ENCODE measurements at regions not wholly inside any gene's neighbourhood (a gene's known extent, or its start where the extent isn't known, plus 50 kb on each side); places are given as distances from the start of the nearest gene placed in this dataset.
"Not testable (repeated sequence)": the region's sequence is repeated elsewhere in the genome, so short reads cannot be mapped to it uniquely, and the experiment has no call there.

- no peaks in the 10 kb centered on the region for H3K4me1 ChIP-seq
- H3K27ac ChIP-seq, result no peak overlapping the region
- no peaks in the 10 kb centered on the region for H3K36me3 ChIP-seq
- H3K4me3 ChIP-seq, result no peak overlapping the region
- DNase-seq, result no peak
- H3K9me3 ChIP-seq (replicated peaks), result no peaks in the 10 kb centered on the region
- no peaks in the 10 kb centered on the region for H3K27me3 ChIP-seq
These were observed 163.4 kb downstream of the PDGFRA start for GRCh38 chr4:54392479-54392878.

DNA sequence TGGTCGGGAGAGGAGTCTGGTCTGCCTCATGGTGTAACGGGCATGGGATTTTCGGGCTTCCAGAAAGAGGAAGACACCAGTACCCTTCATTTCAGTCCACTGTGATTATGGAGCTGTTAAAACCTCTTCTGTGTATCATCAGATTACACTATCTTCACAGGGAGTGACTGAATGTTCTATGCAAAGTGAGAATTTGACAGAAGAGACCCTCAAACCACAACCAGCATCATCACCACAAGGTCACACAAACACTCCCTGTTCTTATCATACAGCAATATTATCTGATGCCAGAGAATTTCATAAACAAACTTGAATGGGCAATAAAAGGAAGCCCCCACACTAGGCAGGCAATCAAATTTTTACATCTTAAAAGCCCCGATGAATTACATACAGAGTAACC, 164.2 kb downstream of the PDGFRA start:
- Histone ChIP-seq H3K4me1 (no peaks in the 10 kb centered on the region), H3K4me3 (no peak overlapping the region), H3K27me3 (no peaks in the 10 kb centered on the region), H3K9me3 (replicated peaks) (no peaks in the 10 kb centered on the region), H3K27ac (no peak overlapping the region), H3K36me3 (no peaks in the 10 kb centered on the region)
- DNase-seq, result no peak

GRCh38 chr4:54395013-54395527, 166.0 kb downstream of the PDGFRA start:
- H3K36me3 ChIP-seq, result no peaks in the 10 kb centered on the region
- no peak overlapping the region for H3K4me3 ChIP-seq
- H3K27ac ChIP-seq, result no peak overlapping the region
- DNase-seq, result no peak
- H3K9me3 ChIP-seq (replicated peaks), result no peaks in the 10 kb centered on the region
- H3K27me3 ChIP-seq, result no peaks in the 10 kb centered on the region
- no peaks in the 10 kb centered on the region for H3K4me1 ChIP-seq

GRCh38 chr4:54400188-54400587, 171.1 kb downstream of the PDGFRA start:
- Histone ChIP-seq H3K9me3 (replicated peaks) (no peaks in the 10 kb centered on the region), H3K4me1 (no peaks in the 10 kb centered on the region), H3K27me3 (no peaks in the 10 kb centered on the region), H3K4me3 (no peak overlapping the region), H3K27ac (no peak overlapping the region), H3K36me3 (no peaks in the 10 kb centered on the region)
- DNase-seq, result no peak

- peak in 1 of 2 experiments; percentile 6 for DNase-seq
- H3K36me3 ChIP-seq, result no peaks in the 10 kb centered on the region
These were observed 171.7 kb downstream of the PDGFRA start for GRCh38 chr4:54400802-54401201.

DNA sequence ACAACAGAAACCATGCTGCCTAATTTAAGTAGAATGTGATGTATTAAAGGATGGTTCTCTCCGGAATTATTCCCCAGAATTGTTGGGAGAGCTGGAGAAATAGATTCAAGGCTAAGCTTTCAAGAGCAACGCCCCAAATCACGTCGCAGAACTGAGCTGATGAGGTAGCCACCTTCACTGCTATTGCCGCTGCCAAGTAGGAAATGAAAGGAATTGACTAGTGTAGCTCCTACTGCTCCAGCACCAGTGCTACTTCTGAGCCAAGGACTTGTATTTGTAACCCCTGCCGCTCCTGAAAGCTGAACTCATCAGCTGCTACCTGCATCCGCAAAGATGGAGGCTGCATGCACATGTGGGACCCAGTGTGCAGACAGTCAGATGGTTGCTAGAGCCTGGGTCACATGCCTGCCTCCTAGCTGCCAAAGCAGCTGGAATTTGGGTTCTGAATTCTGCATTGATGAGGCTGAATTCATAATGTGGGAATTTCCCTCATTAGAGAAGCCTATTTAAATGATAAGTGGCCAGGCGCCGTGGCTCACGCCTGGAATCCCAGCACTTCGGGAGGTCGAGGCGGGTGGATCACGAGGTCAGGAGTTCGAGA, 173.9 kb downstream of the PDGFRA start:
- Histone ChIP-seq H3K4me3 (no peak overlapping the region), H3K4me1 (no peaks in the 10 kb centered on the region), H3K27ac (no peak overlapping the region), H3K27me3 (no peaks in the 10 kb centered on the region), H3K36me3 (no peaks in the 10 kb centered on the region), H3K9me3 (replicated peaks) (no peaks in the 10 kb centered on the region)
- no peak for DNase-seq

More at GRCh38 chr4:54400802-54401201, 171.7 kb downstream of the PDGFRA start:
- H3K27ac ChIP-seq, result no peak overlapping the region
- no peaks in the 10 kb centered on the region for H3K4me1 ChIP-seq
- no peaks in the 10 kb centered on the region for H3K27me3 ChIP-seq
- H3K4me3 ChIP-seq, result no peak overlapping the region
- no peaks in the 10 kb centered on the region for H3K9me3 ChIP-seq (replicated peaks)

- H3K36me3 ChIP-seq, result no peaks in the 10 kb centered on the region
- no peak overlapping the region for H3K4me3 ChIP-seq
- H3K9me3 ChIP-seq (replicated peaks), result no peaks in the 10 kb centered on the region
- H3K4me1 ChIP-seq, result no peaks in the 10 kb centered on the region
- no peak overlapping the region for H3K27ac ChIP-seq
- no peaks in the 10 kb centered on the region for H3K27me3 ChIP-seq
- DNase-seq, result no peak
These were observed 174.8 kb downstream of the PDGFRA start for GRCh38 chr4:54403700-54404453.

DNA sequence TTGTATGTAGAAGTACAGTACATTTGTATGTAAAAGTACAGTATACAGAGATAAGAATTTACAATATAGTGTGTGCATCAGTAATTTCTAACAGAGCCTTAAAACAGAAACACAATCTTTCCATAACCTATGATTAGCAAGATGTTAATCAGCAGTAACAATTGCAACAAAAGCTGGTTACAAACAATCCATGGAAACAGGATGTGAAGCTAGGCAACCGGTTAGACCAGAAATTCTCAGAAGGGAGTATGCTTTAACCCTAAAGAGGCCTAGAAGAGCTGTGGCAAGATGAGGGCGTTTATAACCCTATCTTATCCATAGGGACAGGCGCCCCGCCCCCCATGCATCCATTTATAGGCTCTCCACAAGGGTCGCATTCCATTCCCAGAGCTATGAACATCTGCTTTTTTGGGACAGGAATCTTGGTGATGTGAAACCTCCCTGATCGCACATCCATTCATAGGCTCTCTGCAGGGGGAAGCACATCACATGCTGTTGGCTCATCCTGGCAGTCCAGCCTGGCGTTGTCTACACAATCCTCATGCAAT, 180.3 kb downstream of the PDGFRA start:
- H3K36me3 ChIP-seq; H3K27ac ChIP-seq; DNase-seq; H3K4me3 ChIP-seq; H3K4me1 ChIP-seq; H3K9me3 ChIP-seq (replicated peaks); H3K27me3 ChIP-seq: not testable (repeated sequence)

DNA sequence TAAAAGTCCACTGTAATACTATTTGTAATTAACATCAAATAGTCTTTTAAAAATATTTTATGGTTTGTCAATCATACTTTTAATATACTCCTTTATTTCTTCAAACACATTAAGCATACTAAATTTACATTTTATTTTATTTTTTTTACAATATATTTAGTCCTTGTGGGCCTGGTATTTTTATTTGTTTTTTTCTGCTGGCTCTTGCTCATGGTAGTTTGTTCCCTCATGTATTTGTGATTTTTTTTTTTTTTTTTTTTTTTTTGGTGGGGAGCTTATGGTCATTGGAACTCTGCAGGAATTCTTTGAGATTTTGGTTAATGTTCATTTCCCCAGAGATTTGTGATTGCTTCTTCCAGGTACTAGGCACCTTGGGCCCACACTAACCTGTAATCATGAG, 185.5 kb downstream of the PDGFRA start:
- no peak overlapping the region for H3K4me3 ChIP-seq
- H3K27ac ChIP-seq, result no peak overlapping the region
- no peaks in the 10 kb centered on the region for H3K36me3 ChIP-seq
- no peaks in the 10 kb centered on the region for H3K9me3 ChIP-seq (replicated peaks)
- no peaks in the 10 kb centered on the region for H3K27me3 ChIP-seq
- DNase-seq, result no peak
- no peaks in the 10 kb centered on the region for H3K4me1 ChIP-seq

DNA sequence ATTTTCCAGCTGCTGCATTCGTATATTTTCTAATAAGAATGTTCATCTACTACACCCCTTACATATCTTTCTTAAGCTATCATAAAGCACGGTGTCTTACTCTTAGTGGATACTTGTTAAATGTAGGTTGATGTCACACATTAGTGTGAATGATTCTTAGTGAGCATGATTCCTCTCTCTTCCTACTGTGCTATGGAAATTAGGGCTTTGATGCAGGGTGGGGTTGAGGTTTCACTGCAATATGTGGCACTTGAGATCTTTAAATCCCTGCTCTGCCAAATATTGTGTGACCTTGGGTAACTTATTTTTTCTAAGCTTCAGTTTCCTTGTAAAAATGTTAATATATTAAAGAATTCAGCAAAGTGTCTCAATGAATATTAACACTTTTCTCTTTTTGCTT, 188.4 kb downstream of the PDGFRA start:
- H3K4me3 ChIP-seq, result no peak overlapping the region
- DNase-seq, result no peak
- H3K9me3 ChIP-seq (replicated peaks), result no peaks in the 10 kb centered on the region
- H3K36me3 ChIP-seq, result no peaks in the 10 kb centered on the region
- no peaks in the 10 kb centered on the region for H3K4me1 ChIP-seq
- no peaks in the 10 kb centered on the region for H3K27me3 ChIP-seq
- no peak overlapping the region for H3K27ac ChIP-seq

- no peaks in the 10 kb centered on the region for H3K4me1 ChIP-seq
- no peak overlapping the region for H3K4me3 ChIP-seq
- no peak overlapping the region for H3K27ac ChIP-seq
- no peak for DNase-seq
- no peaks in the 10 kb centered on the region for H3K27me3 ChIP-seq
- H3K9me3 ChIP-seq (replicated peaks), result no peaks in the 10 kb centered on the region
- H3K36me3 ChIP-seq, result no peaks in the 10 kb centered on the region
These were observed 189.4 kb downstream of the PDGFRA start for GRCh38 chr4:54418468-54418867.

- DNase-seq, result no peak
- no peak overlapping the region for H3K4me3 ChIP-seq
- H3K36me3 ChIP-seq, result no peaks in the 10 kb centered on the region
- H3K27me3 ChIP-seq, result no peaks in the 10 kb centered on the region
- no peaks in the 10 kb centered on the region for H3K9me3 ChIP-seq (replicated peaks)
- no peaks in the 10 kb centered on the region for H3K4me1 ChIP-seq
- no peak overlapping the region for H3K27ac ChIP-seq
These were observed 194.0 kb downstream of the PDGFRA start for GRCh38 chr4:54423066-54423465.

DNA sequence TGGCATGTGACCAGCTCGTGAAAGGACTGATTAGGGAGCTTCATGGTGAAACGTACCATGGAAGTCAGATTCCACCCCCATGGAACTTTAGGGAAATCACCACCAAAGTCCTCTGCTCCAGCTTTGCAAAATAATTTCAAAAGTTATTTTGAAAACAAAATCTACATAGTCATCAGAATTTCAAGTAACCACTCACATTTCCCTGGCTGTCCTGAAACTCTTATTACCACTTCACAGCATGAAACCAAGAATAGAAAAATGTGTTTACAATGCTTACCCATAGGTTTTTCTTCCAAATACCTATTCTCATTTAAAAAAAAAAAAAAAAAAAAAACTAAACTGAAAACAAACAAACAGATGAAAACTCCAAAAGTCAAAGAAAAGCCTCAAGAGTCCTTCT, 198.7 kb downstream of the PDGFRA start:
- Histone ChIP-seq H3K4me3 (no peak overlapping the region), H3K36me3 (no peaks in the 10 kb centered on the region), H3K9me3 (replicated peaks) (no peaks in the 10 kb centered on the region), H3K4me1 (no peaks in the 10 kb centered on the region), H3K27me3 (no peaks in the 10 kb centered on the region), H3K27ac (no peak overlapping the region)
- DNase-seq, result no peak

DNA sequence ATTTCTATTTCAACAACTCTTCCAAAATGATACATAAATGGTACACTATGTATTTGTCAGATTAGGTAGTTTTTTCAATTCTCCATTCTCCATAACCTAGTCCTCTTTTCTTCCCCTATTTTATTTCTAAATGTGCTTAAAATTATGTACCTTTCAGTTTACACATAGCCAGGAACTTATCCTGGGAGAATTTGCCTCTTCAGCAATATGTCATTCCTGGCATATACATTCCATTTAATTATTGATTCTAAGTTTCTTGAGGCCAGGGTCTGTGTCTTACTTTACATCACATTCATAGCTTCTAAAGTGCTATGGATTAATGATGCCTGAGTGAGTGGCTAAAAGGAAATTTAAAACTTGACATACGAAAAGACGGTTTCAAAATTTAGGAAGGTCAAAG, 199.8 kb downstream of the PDGFRA start:
- no peaks in the 10 kb centered on the region for H3K9me3 ChIP-seq (replicated peaks)
- no peaks in the 10 kb centered on the region for H3K4me1 ChIP-seq
- no peaks in the 10 kb centered on the region for H3K36me3 ChIP-seq
- H3K27me3 ChIP-seq, result no peaks in the 10 kb centered on the region
- H3K4me3 ChIP-seq, result no peak overlapping the region
- no peak for DNase-seq
- no peak overlapping the region for H3K27ac ChIP-seq

DNA sequence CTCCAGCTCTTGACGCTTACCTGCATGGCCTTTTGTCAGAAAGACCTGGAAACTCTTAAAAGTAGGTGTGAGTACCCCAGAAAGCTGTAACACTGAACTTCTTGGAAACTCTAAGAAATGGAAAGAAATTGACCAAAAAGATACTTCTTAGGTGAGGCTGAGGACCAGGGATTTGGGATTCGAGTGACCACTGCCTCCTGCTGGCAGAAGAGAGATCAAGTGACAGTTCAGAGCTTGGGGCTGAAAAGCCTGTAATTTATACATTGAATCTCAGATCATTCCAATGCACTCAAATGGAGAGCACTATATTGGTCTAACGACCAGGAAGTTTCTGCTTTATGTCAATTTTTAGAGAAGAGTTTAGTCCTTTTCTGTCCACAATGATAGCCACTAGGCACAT, 204.6 kb downstream of the PDGFRA start:
- Histone ChIP-seq H3K27ac (no peak overlapping the region), H3K4me1 (no peaks in the 10 kb centered on the region), H3K4me3 (no peak overlapping the region), H3K9me3 (replicated peaks) (no peaks in the 10 kb centered on the region), H3K36me3 (no peaks in the 10 kb centered on the region), H3K27me3 (no peaks in the 10 kb centered on the region)
- peak in 1 of 2 experiments; percentile 22 for DNase-seq

All from SJCRH30 (cell line).